Islet of Langerhans (tissue), 1 donor: ENCODE measurements at regions not wholly inside any gene's neighbourhood (a gene's known extent, or its start where the extent isn't known, plus 50 kb on each side); places are given as distances from the start of the nearest gene placed in this dataset.
"Not testable (repeated sequence)": the region's sequence is repeated elsewhere in the genome, so short reads cannot be mapped to it uniquely, and the experiment has no call there.

Experiments used
- FAIRE-seq: peaks from one replicate; lab custom pipeline; 2011; peaks lifted over from hg19 to GRCh38; lab: Jason Lieb, UNC

GRCh38 chr2:64251497-64252250 lies 107.5 kb upstream of the PELI1 start:
- no peak for FAIRE-seq

GRCh38 chr2:64252251-64252978 lies 108.2 kb upstream of the PELI1 start:
- FAIRE-seq: not testable (repeated sequence)

- not testable (repeated sequence) for FAIRE-seq
Measured at GRCh38 chr2:64253421-64253820, 109.2 kb upstream of the PELI1 start.

- no peak for FAIRE-seq
Measured at GRCh38 chr2:64258566-64258965, 114.3 kb upstream of the PELI1 start.

GRCh38 chr2:64259312-64259711 lies 115.1 kb upstream of the PELI1 start:
- FAIRE-seq: no peak

- no peak for FAIRE-seq
Measured at GRCh38 chr2:64260093-64260803, 116.0 kb upstream of the PELI1 start.

- FAIRE-seq: no peak
Measured at GRCh38 chr2:64260817-64261216, 116.6 kb upstream of the PELI1 start.

GRCh38 chr2:64262071-64262470 lies 117.9 kb upstream of the PELI1 start:
- FAIRE-seq: no peak

- no peak for FAIRE-seq
Measured at GRCh38 chr2:64262816-64263215, 118.6 kb upstream of the PELI1 start.

- no peak for FAIRE-seq
Measured at GRCh38 chr2:64263315-64263714, 119.1 kb upstream of the PELI1 start.

- FAIRE-seq: no peak
Measured at GRCh38 chr2:64267699-64268098, 123.5 kb upstream of the PELI1 start.

- FAIRE-seq: no peak
Measured at GRCh38 chr2:64268330-64269048, 124.3 kb upstream of the PELI1 start.

GRCh38 chr2:64273524-64274398 lies 129.5 kb upstream of the PELI1 start:
- FAIRE-seq: no peak

- no peak for FAIRE-seq
Measured at GRCh38 chr2:64274399-64275173, 130.4 kb upstream of the PELI1 start.

GRCh38 chr2:64275174-64275466 lies 130.9 kb upstream of the PELI1 start:
- FAIRE-seq: no peak

GRCh38 chr2:64276417-64277095 lies 132.3 kb upstream of the PELI1 start:
- FAIRE-seq: no peak

GRCh38 chr2:64277101-64277849 lies 133.1 kb upstream of the PELI1 start:
- FAIRE-seq: no peak

- not testable (repeated sequence) for FAIRE-seq
Measured at GRCh38 chr2:64280812-64281211, 136.6 kb upstream of the PELI1 start.

GRCh38 chr2:64283006-64283570 lies 138.9 kb upstream of the PELI1 start:
- no peak for FAIRE-seq
